Activated T-cell treated with anti-CD3 and anti-CD28 coated beads, Interleukin-2, amount 50 U/mL, for 72 hours (primary cell): ENCODE measurements at regions not wholly inside any gene's neighbourhood (a gene's known extent, or its start where the extent isn't known, plus 50 kb on each side); places are given as distances from the start of the nearest gene placed in this dataset.
"Not testable (repeated sequence)": the region's sequence is repeated elsewhere in the genome, so short reads cannot be mapped to it uniquely, and the experiment has no call there.

Source experiments
- ATAC-seq, 2 donors: fragments of 150-1000 bp; cut with Tn5 transposase; replicated peaks in 1 of 2; 2 replicates each; pipeline ENCODE4 v1.10.0; 2021; ENCODE audit warnings: moderate library complexity in 2 of 2, mild to moderate bottlenecking in 1 of 2
- DNase-seq, 2 donors: peaks; one replicate each; pipeline ENCODE4 v3.0.0; 2021 to 2022; ENCODE audit warnings: mixed read lengths in 1 of 2
- H3K27ac Mint-ChIP-seq: one replicate; pipeline ENCODE4 v1.8.0; 2022; ENCODE audit warnings: mild to moderate bottlenecking, moderate library complexity, mixed read lengths
- H3K27me3 Mint-ChIP-seq: one replicate; pipeline ENCODE4 v1.8.0; 2022; ENCODE audit warnings: low read depth, mixed read lengths
- H3K36me3 Mint-ChIP-seq, 2 donors: one replicate each; pipeline ENCODE4 v1.8.0; 2022; ENCODE audit warnings: mixed read lengths in 2 of 2, mild to moderate bottlenecking in 1 of 2; ENCODE audit not compliant: insufficient read depth in 2 of 2
- H3K4me1 Mint-ChIP-seq: one replicate; pipeline ENCODE4 v1.8.0; 2022; ENCODE audit warnings: low read depth, mixed read lengths
- H3K4me3 Mint-ChIP-seq, 2 donors: one replicate each; pipeline ENCODE4 v1.8.0; 2022; ENCODE audit warnings: mild to moderate bottlenecking in 2 of 2, mixed read lengths in 2 of 2, moderate library complexity in 2 of 2
- H3K9me3 Mint-ChIP-seq, 2 donors: one replicate each; pipeline ENCODE4 v1.8.0; 2022; ENCODE audit warnings: mixed read lengths in 2 of 2

DNA sequence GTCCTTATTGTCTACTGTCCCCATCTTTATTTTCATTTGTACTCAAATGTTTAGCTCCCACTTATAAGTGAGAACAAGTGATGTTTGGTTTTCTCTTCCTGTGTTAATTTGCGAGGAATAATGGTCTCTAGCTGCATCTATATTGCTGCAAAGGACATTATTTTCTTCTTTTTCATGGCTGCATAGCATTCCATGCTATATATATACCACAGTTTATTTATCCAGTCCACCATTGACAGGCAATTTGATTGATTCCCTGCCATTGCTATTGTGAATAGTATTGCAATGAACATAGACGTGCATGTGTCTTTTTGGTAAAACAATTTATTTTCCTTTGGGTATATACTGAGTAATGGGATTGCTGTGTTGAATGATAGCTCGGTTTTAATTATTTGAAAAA, 1545.8 kb upstream of the RAG2 start:
- DNase-seq (no peak), ATAC-seq (no peak)
- Mint-ChIP-seq H3K4me1 (no peaks in the 10 kb centered on the region), H3K9me3 (peaks cover 0 to 5% of the 10 kb centered on the region in 2 donors), H3K36me3 (no peaks in the 10 kb centered on the region), H3K27me3 (no peaks in the 10 kb centered on the region), H3K27ac (no peak overlapping the region), H3K4me3 (no peak overlapping the region)

DNA sequence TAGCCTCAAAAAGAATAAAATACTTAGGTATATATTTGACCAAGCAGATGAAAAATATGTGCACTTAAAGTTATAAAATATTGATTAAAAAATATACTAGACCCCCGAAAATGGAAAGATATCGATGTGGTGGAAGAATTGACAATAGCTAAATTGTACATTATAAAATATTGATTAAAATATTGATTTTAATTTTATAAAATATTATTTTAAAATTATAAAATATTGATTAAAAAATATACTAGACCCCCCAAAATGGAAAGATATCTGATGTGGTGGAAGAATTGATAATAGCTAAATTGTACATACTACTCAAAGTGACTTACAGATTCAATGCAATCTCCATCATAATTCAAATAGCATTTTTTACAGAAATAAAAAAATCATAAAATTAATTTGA, 1540.9 kb upstream of the RAG2 start:
- H3K36me3 Mint-ChIP-seq, result no peaks in the 10 kb centered on the region
- DNase-seq, result no peak
- no peak overlapping the region for H3K27ac Mint-ChIP-seq
- no peaks in the 10 kb centered on the region for H3K4me1 Mint-ChIP-seq
- peaks cover 0 to 4% of the 10 kb centered on the region in 2 donors for H3K9me3 Mint-ChIP-seq
- no peak for ATAC-seq
- H3K27me3 Mint-ChIP-seq, result no peaks in the 10 kb centered on the region
- H3K4me3 Mint-ChIP-seq, result no peak overlapping the region

DNA sequence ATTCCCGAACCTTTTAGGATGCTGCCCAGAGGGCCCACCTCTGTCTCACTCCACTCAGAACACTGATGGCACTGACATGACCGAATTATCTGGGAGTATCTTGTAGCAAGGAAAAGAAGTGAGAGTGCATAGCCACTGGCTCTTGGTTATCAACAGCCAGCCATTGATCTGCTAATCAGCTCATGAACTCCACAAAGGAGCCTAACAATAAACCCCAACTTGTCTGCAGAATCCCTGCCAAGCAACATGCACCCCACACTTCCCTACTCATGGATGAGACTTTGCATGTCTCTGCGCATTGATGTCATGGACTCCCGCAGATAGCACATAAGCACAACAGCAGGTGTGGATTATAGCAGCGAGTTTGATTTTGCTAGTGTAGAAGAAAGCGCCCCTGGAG, 1538.9 kb upstream of the RAG2 start:
- H3K27ac Mint-ChIP-seq, result no peak overlapping the region
- H3K4me1 Mint-ChIP-seq, result no peaks in the 10 kb centered on the region
- H3K9me3 Mint-ChIP-seq, result peaks cover 2 to 6% of the 10 kb centered on the region in 2 donors
- no peak for ATAC-seq
- no peaks in the 10 kb centered on the region for H3K27me3 Mint-ChIP-seq
- no peaks in the 10 kb centered on the region for H3K36me3 Mint-ChIP-seq
- no peak overlapping the region for H3K4me3 Mint-ChIP-seq
- no peak for DNase-seq

- peaks cover 2 to 5% of the 10 kb centered on the region in 2 donors for H3K9me3 Mint-ChIP-seq
- H3K4me1 Mint-ChIP-seq, result no peaks in the 10 kb centered on the region
- no peak for DNase-seq
- H3K27ac Mint-ChIP-seq, result no peak overlapping the region
- ATAC-seq, result no peak
- no peaks in the 10 kb centered on the region for H3K36me3 Mint-ChIP-seq
- no peak overlapping the region for H3K4me3 Mint-ChIP-seq
- no peaks in the 10 kb centered on the region for H3K27me3 Mint-ChIP-seq
Observed at GRCh38 chr11:38131535-38131934, 1533.5 kb upstream of the RAG2 start.

GRCh38 chr11:38130976-38131375, 1532.9 kb upstream of the RAG2 start:
- Mint-ChIP-seq H3K9me3 (peaks cover 2 to 5% of the 10 kb centered on the region in 2 donors), H3K4me1 (no peaks in the 10 kb centered on the region), H3K27me3 (no peaks in the 10 kb centered on the region), H3K36me3 (no peaks in the 10 kb centered on the region), H3K4me3 (no peak overlapping the region), H3K27ac (no peak overlapping the region)
- DNase-seq (no peak), ATAC-seq (no peak)

GRCh38 chr11:38130514-38130913, 1532.5 kb upstream of the RAG2 start:
- DNase-seq, result no peak
- H3K27me3 Mint-ChIP-seq, result no peaks in the 10 kb centered on the region
- H3K4me3 Mint-ChIP-seq, result no peak overlapping the region
- H3K27ac Mint-ChIP-seq, result no peak overlapping the region
- ATAC-seq, result no peak
- no peaks in the 10 kb centered on the region for H3K4me1 Mint-ChIP-seq
- H3K36me3 Mint-ChIP-seq, result no peaks in the 10 kb centered on the region
- H3K9me3 Mint-ChIP-seq, result peaks cover 2 to 5% of the 10 kb centered on the region in 2 donors

DNA sequence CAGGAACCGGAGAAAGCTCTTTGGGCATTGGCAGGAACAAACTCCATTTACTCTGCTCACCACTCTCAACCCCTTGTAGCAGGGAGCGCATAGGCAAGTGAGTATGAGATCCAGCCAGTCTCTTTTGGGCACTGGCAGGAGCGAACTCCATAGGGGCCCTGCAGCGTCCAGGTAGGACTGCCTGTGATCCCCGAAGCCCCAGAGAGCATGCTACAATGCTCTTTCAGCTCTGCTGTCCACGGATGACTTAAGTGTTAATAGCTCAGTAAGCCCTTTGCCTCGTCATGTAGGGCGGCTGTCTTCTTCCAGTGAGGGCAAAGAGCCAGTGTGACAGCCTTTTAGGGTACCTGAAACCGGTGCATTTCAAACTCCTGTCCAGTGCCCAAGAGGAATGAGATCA, 1525.6 kb upstream of the RAG2 start:
- no peaks in the 10 kb centered on the region for H3K4me1 Mint-ChIP-seq
- no peaks in the 10 kb centered on the region for H3K27me3 Mint-ChIP-seq
- no peaks in the 10 kb centered on the region for H3K36me3 Mint-ChIP-seq
- DNase-seq, result no peak
- peaks cover 1 to 4% of the 10 kb centered on the region in 2 donors for H3K9me3 Mint-ChIP-seq
- H3K4me3 Mint-ChIP-seq, result no peak overlapping the region
- H3K27ac Mint-ChIP-seq, result no peak overlapping the region
- ATAC-seq, result no peak

DNA sequence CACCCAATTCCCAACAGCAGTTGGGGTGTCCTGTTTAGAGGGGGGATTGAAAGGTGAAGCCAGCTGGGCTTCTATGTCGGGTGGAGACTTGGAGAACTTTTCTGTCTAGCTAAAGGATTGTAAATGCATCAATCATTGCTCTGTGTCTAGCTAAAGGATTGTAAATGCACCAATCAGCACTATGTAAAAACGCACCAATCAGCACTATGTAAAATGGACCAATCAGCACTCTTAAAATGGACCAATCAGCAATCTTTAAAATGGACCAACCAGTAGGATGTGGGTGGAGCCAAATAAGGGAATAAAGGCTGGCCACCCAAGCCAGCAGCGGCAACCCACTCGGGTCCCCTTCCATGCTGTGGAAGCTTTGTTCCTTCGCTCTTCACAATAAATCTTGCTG, 1518.6 kb upstream of the RAG2 start:
- not testable (repeated sequence) for H3K9me3 Mint-ChIP-seq, ATAC-seq, DNase-seq, H3K36me3 Mint-ChIP-seq, H3K4me1 Mint-ChIP-seq, H3K27me3 Mint-ChIP-seq, H3K27ac Mint-ChIP-seq, H3K4me3 Mint-ChIP-seq

DNA sequence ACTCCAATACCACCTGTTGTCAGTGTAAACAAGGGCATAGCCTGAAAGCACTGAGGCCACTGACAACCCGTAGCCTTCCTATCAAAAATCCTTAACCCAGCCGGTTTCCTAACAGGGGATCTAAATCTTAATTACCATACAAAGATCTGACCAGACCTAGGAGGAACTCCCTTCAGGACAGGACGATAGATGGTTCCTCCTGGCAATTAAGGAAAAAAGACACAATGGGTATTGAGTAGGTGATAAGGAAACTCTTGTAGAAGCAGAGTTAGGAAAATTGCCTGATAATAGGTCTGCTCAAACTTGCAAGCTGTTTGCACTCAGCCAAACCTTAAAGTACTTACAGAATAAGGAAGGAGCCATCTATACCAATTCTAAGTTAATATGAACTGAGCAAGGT, 1517.3 kb upstream of the RAG2 start:
- not testable (repeated sequence) for H3K4me3 Mint-ChIP-seq, ATAC-seq, H3K36me3 Mint-ChIP-seq

DNA sequence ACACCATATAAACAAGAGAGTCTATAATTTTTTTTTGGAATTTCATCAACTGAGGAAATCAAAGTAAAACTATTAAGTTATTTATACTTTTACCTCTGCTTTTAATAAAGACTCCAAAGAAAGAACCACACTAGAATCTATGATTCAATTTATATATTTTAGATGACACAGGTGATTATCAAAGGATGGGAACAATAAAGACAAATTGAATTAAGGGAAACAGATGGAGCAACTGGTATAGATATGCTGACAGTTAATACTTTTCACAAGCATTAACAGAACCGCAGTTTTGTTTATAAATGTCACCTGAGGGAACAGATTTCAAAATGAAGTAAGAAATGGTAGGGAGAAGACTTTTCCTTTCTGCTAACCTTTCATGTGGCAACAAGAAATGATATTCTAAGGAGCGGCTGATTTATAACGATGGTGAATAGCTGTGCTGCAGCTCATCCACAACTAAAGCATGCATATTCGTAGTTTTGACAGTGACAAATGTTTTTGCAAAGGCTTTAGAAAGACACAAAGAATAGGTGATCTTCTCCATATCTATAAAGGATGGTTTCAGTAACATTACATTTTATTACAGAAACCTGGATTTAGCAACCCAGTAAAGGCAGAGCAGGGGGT, 1502.9 kb upstream of the RAG2 start:
- no peak for ATAC-seq
- H3K4me1 Mint-ChIP-seq, result no peaks in the 10 kb centered on the region
- peaks cover 7 to 11% of the 10 kb centered on the region in 2 donors for H3K9me3 Mint-ChIP-seq
- H3K4me3 Mint-ChIP-seq, result no peak overlapping the region
- peaks cover 0 to 2% of the 10 kb centered on the region in 2 donors for H3K36me3 Mint-ChIP-seq
- H3K27ac Mint-ChIP-seq, result no peak overlapping the region
- no peaks in the 10 kb centered on the region for H3K27me3 Mint-ChIP-seq
- DNase-seq, result no peak

More for the DNA sequence above, 1517.3 kb upstream of the RAG2 start:
- H3K9me3 Mint-ChIP-seq, DNase-seq, H3K27me3 Mint-ChIP-seq, H3K27ac Mint-ChIP-seq, H3K4me1 Mint-ChIP-seq: not testable (repeated sequence)

GRCh38 chr11:38095268-38095667, 1497.2 kb upstream of the RAG2 start:
- Mint-ChIP-seq H3K4me1 (no peaks in the 10 kb centered on the region), H3K4me3 (no peak overlapping the region), H3K36me3 (peaks cover 0 to 2% of the 10 kb centered on the region in 2 donors), H3K9me3 (peaks cover 7 to 12% of the 10 kb centered on the region in 2 donors), H3K27ac (no peak overlapping the region), H3K27me3 (no peaks in the 10 kb centered on the region)
- no peak for DNase-seq
- no peak for ATAC-seq

GRCh38 chr11:38089726-38090125, 1491.7 kb upstream of the RAG2 start:
- DNase-seq, result no peak
- ATAC-seq, result no peak
- Mint-ChIP-seq H3K4me1 (no peaks in the 10 kb centered on the region), H3K36me3 (no peaks in the 10 kb centered on the region), H3K27ac (no peak overlapping the region), H3K27me3 (no peaks in the 10 kb centered on the region), H3K4me3 (no peak overlapping the region), H3K9me3 (peaks cover 2 to 7% of the 10 kb centered on the region in 2 donors)

DNA sequence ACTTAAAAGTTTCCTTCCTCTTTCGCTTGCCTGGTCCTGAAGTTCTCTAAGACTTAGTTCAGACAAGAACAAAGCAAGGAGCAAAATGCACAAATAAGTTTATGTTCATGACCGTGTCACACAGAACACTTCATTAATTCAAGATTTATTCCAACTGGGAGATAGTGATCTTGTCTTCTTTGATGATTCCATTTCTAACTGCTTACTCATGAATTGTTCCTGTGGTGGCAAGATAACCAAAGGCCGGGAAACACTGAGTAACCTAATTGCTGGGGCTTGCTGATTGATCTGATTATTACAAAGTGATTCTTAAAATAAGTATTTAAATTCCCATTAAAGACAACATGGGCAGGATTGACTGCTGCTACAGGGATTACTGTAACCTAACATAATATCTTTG, 1462.9 kb upstream of the RAG2 start:
- Mint-ChIP-seq H3K27ac (no peak overlapping the region), H3K4me1 (no peaks in the 10 kb centered on the region), H3K4me3 (no peak overlapping the region), H3K36me3 (peaks cover 0 to 3% of the 10 kb centered on the region in 2 donors), H3K27me3 (no peaks in the 10 kb centered on the region), H3K9me3 (peaks cover 4 to 9% of the 10 kb centered on the region in 2 donors)
- no peak for DNase-seq
- ATAC-seq, result no peak

DNA sequence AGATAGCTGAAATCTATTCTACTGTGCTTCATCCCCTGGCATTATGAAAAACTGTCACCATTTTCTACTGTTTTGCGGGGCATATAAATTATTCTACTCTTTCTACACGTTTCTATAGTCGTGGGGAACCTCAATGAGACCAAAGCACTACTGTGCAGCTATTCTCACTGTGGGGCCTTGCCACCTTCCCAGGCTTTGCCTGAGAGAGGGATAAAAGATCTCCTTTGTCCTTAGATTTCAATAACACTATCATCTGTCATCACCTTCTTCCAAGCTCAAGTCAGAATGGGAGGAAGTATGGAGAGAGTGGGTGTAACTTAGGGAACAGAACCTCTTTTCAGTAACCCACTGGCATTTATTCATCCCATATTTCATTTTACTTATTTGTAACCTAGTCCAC, 1462.1 kb upstream of the RAG2 start:
- Mint-ChIP-seq H3K9me3 (peaks cover 4 to 6% of the 10 kb centered on the region in 2 donors), H3K4me1 (no peaks in the 10 kb centered on the region)
- DNase-seq, result no peak

More for the DNA sequence above, 1462.1 kb upstream of the RAG2 start:
- ATAC-seq, result no peak
- no peak overlapping the region for H3K27ac Mint-ChIP-seq
- H3K4me3 Mint-ChIP-seq, result no peak overlapping the region
- peaks cover 0 to 3% of the 10 kb centered on the region in 2 donors for H3K36me3 Mint-ChIP-seq
- no peaks in the 10 kb centered on the region for H3K27me3 Mint-ChIP-seq
